ENCODE measurements at regions not wholly inside any gene's neighbourhood (a gene's known extent, or its start where the extent isn't known, plus 50 kb on each side); places are given as distances from the start of the nearest gene placed in this dataset.

DNA sequence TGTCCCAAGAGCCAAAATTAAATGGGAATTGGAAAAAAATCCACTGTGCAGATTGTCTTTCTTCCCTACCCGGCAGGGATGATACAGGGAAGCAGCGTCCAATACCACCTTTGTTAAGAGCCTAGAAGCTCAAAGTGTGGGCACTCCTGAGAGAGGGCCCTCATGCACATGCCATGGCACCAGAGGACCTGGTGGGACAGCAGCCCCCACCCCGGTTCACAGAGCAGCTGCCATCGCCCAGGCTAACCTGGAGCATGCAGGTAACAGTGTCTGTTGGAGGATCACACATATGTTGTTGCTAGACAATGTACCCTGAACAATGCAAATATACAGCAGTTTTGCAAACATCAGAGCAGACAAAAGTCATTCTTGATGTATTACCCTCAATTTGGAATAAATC, 206.5 kb downstream of the TJP1 start:
- no peaks in the 10 kb centered on the region for H3K79me2 ChIP-seq (ENCODE audit: low read depth)
- no peaks in the 10 kb centered on the region for H3K36me3 ChIP-seq
- DNase-seq (ENCODE audit: low spot score) = no peak
- H3K27ac ChIP-seq = no peak overlapping the region
- Mint-ChIP-seq H3K27me3 (ENCODE audit: insufficient read depth, low read depth) (no peaks in the 10 kb centered on the region), H3K4me3 (no peak overlapping the region), H3K36me3 (no peaks in the 10 kb centered on the region), H3K27ac (no peak overlapping the region), H3K9me3 (peaks cover 9% of the 10 kb centered on the region), H3K4me1 (peaks cover 23% of the 10 kb centered on the region)
- no peak overlapping the region for H3K4me2 ChIP-seq
- H3K4me1 ChIP-seq = peaks cover 16% of the 10 kb centered on the region
- H3K9ac ChIP-seq = no peak overlapping the region
- no peak overlapping the region for H2AFZ ChIP-seq (replicated peaks)
- H4K20me1 ChIP-seq (ENCODE audit: low read depth) = no peaks in the 10 kb centered on the region
- H3K9me3 ChIP-seq (ENCODE audit: low read depth) = no peaks in the 10 kb centered on the region
- H3K4me3 ChIP-seq = no peak overlapping the region
- H3F3A ChIP-seq (ENCODE audit: low read depth) = no peaks in the 10 kb centered on the region
- TF ChIP-seq, protein P1, sequence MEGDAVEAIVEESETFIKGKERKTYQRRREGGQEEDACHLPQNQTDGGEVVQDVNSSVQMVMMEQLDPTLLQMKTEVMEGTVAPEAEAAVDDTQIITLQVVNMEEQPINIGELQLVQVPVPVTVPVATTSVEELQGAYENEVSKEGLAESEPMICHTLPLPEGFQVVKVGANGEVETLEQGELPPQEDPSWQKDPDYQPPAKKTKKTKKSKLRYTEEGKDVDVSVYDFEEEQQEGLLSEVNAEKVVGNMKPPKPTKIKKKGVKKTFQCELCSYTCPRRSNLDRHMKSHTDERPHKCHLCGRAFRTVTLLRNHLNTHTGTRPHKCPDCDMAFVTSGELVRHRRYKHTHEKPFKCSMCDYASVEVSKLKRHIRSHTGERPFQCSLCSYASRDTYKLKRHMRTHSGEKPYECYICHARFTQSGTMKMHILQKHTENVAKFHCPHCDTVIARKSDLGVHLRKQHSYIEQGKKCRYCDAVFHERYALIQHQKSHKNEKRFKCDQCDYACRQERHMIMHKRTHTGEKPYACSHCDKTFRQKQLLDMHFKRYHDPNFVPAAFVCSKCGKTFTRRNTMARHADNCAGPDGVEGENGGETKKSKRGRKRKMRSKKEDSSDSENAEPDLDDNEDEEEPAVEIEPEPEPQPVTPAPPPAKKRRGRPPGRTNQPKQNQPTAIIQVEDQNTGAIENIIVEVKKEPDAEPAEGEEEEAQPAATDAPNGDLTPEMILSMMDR (IDR thresholded peaks at IDR 0.05) = no peak
- no peak for TF ChIP-seq EZH2phosphoT487 (IDR thresholded peaks at IDR 0.05)
- TF ChIP-seq EZH2 (IDR thresholded peaks at IDR 0.05) = no peak
- no peaks in the 10 kb centered on the region for H3K27me3 ChIP-seq

DNA sequence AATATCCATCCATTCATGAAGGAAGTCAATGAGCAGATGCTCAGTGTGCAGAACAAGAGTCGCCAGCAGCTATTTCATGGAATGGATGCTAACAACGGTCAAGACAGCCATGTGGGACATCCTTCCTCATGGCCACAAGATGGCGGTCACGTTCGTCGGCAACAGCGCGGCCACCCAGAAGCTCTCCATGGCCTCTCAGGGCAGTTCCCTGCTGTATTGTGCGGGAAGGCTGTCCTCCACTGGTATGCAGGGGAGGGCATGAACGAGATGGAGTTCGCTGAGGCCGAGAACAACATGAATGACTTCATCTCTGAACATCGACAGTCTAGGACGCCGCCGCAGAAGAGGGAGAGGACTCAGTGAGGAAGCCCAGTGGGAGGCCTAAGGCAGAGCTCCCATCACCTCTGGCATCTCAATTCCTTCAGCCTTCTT, 208.3 kb downstream of the TJP1 start:
- H3K36me3 Mint-ChIP-seq = no peaks in the 10 kb centered on the region
- DNase-seq (ENCODE audit: low spot score) = peak; percentile 26
- H2AFZ ChIP-seq (replicated peaks) = no peak overlapping the region

DNA sequence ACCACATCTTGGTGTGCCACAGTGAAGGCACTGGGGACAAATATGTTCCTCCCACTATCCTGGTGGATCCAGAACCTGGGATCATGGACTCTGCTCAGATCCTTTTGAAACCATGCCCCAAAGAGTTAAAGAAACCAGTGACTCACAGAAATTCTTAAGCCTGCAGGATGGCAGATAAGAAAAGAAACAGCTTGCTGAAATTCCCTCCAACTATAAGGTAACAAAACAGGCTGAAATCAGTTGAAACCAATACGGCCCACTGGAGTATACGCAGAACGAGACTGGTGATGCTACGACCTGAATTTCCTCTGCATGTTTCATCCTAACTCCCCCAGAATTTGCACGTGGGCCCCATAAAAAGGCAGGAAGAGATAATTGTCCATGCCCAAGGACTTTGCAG, 209.6 kb downstream of the TJP1 start:
- H3K4me2 ChIP-seq = no peak overlapping the region
- peaks cover 5% of the 10 kb centered on the region for H3F3A ChIP-seq (ENCODE audit: low read depth)
- no peak for TF ChIP-seq EZH2 (IDR thresholded peaks at IDR 0.05)
- no peak for TF ChIP-seq EZH2phosphoT487 (IDR thresholded peaks at IDR 0.05)
- TF ChIP-seq, protein P1 (IDR thresholded peaks at IDR 0.05) = no peak
- Mint-ChIP-seq H3K4me3 (no peak overlapping the region), H3K27ac (no peak overlapping the region), H3K27me3 (ENCODE audit: insufficient read depth, low read depth) (peaks cover 5% of the 10 kb centered on the region), H3K36me3 (no peaks in the 10 kb centered on the region), H3K4me1 (peaks cover 22% of the 10 kb centered on the region), H3K9me3 (peaks cover 9% of the 10 kb centered on the region)
- no peak for DNase-seq (ENCODE audit: low spot score)
- no peaks in the 10 kb centered on the region for H3K36me3 ChIP-seq
- peaks cover 17% of the 10 kb centered on the region for H3K4me1 ChIP-seq
- H3K27ac ChIP-seq = no peak overlapping the region
- no peak overlapping the region for H2AFZ ChIP-seq (replicated peaks)
- H3K27me3 ChIP-seq = no peaks in the 10 kb centered on the region
- no peak overlapping the region for H3K4me3 ChIP-seq
- H3K9me3 ChIP-seq (ENCODE audit: low read depth) = no peaks in the 10 kb centered on the region
- H4K20me1 ChIP-seq (ENCODE audit: low read depth) = no peaks in the 10 kb centered on the region
- no peaks in the 10 kb centered on the region for H3K79me2 ChIP-seq (ENCODE audit: low read depth)
- no peak overlapping the region for H3K9ac ChIP-seq

More for the DNA sequence above, 208.3 kb downstream of the TJP1 start:
- Mint-ChIP-seq H3K4me3 (no peak overlapping the region), H3K4me1 (peaks cover 25% of the 10 kb centered on the region), H3K27ac (no peak overlapping the region), H3K27me3 (ENCODE audit: insufficient read depth, low read depth) (no peaks in the 10 kb centered on the region), H3K9me3 (peaks cover 9% of the 10 kb centered on the region)
- no peaks in the 10 kb centered on the region for H3K27me3 ChIP-seq
- no peaks in the 10 kb centered on the region for H3K79me2 ChIP-seq (ENCODE audit: low read depth)
- no peak overlapping the region for H3K4me3 ChIP-seq
- no peaks in the 10 kb centered on the region for H3K36me3 ChIP-seq
- no peak overlapping the region for H3K9ac ChIP-seq
- no peak for TF ChIP-seq EZH2 (IDR thresholded peaks at IDR 0.05)
- TF ChIP-seq, protein P1 (IDR thresholded peaks at IDR 0.05) = peak; percentile 29
- peaks cover 17% of the 10 kb centered on the region for H3K4me1 ChIP-seq
- no peak overlapping the region for H3K4me2 ChIP-seq
- H3K27ac ChIP-seq = no peak overlapping the region
- H4K20me1 ChIP-seq (ENCODE audit: low read depth) = no peaks in the 10 kb centered on the region
- H3K9me3 ChIP-seq (ENCODE audit: low read depth) = no peaks in the 10 kb centered on the region
- no peaks in the 10 kb centered on the region for H3F3A ChIP-seq (ENCODE audit: low read depth)
